GM06990 (cell line): ENCODE measurements at regions not wholly inside any gene's neighbourhood (a gene's known extent, or its start where the extent isn't known, plus 50 kb on each side); places are given as distances from the start of the nearest gene placed in this dataset.
"Not testable (repeated sequence)": the region's sequence is repeated elsewhere in the genome, so short reads cannot be mapped to it uniquely, and the experiment has no call there.

Experiments
- DNase-seq: peaks from one replicate; pipeline ENCODE4 v3.0.0-alpha.2; 2011; ENCODE audit not compliant: insufficient read length; ENCODE audit errors: extremely low read depth
- H3K27me3 ChIP-seq: replicated peaks from 2 replicates; pipeline ENCODE4 v1.6.0; 2011; ENCODE audit warnings: low read length; ENCODE audit not compliant: control insufficient read depth, insufficient read depth
- H3K36me3 ChIP-seq: 2 replicates; pipeline ENCODE4 v1.5.1; 2011; ENCODE audit warnings: low read length; ENCODE audit not compliant: control insufficient read depth, insufficient read depth
- H3K4me3 ChIP-seq: replicated peaks from 2 replicates; pipeline ENCODE4 v1.5.1; 2011; ENCODE audit warnings: low read depth, mild to moderate bottlenecking, control low read depth, low read length
- TF ChIP-seq, protein P1 (sequence below): IDR thresholded peaks from 2 replicates; pipeline ENCODE4 v1.5.1; 2011; ENCODE audit warnings: low read length, control low read depth, mild to moderate bottlenecking, inconsistent platforms; ENCODE audit not compliant: insufficient read depth, poor library complexity, severe bottlenecking

DNA sequence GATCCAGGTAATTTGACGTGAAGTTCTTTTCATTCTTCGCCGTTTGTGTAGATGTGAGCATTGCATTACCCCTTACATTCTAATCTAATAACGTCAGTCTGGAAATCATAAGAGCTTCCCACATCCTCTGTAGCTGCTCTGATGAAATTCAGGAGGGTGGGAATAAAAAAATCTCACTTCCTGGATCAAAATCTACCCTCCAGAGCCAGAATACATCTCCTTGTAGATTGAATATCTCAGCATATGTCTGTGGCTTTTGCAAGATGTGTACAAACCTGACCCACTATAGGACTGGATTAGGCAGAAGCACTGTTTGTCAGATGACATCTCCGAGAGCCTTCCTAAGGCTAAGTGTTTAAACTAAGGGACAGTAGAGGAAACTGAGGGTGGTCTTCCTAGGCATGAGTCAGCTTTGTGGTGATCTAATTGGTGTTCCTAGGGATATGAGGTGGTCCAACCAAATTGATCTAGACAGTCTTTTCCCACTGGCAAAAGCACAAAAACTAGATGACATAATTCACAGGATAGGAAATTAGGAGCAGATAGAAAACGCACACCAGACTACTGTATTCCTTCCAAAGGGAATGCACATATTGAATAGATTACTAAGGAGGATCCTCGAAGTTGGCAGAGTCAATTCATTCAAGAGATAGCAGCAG is 216.3 kb upstream of the LRTM1 start:
- DNase-seq: no peak
- H3K27me3 ChIP-seq: no peaks in the 10 kb centered on the region
- TF ChIP-seq, protein P1, sequence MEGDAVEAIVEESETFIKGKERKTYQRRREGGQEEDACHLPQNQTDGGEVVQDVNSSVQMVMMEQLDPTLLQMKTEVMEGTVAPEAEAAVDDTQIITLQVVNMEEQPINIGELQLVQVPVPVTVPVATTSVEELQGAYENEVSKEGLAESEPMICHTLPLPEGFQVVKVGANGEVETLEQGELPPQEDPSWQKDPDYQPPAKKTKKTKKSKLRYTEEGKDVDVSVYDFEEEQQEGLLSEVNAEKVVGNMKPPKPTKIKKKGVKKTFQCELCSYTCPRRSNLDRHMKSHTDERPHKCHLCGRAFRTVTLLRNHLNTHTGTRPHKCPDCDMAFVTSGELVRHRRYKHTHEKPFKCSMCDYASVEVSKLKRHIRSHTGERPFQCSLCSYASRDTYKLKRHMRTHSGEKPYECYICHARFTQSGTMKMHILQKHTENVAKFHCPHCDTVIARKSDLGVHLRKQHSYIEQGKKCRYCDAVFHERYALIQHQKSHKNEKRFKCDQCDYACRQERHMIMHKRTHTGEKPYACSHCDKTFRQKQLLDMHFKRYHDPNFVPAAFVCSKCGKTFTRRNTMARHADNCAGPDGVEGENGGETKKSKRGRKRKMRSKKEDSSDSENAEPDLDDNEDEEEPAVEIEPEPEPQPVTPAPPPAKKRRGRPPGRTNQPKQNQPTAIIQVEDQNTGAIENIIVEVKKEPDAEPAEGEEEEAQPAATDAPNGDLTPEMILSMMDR: no peak
- H3K36me3 ChIP-seq: no peaks in the 10 kb centered on the region
- H3K4me3 ChIP-seq: no peak overlapping the region

DNA sequence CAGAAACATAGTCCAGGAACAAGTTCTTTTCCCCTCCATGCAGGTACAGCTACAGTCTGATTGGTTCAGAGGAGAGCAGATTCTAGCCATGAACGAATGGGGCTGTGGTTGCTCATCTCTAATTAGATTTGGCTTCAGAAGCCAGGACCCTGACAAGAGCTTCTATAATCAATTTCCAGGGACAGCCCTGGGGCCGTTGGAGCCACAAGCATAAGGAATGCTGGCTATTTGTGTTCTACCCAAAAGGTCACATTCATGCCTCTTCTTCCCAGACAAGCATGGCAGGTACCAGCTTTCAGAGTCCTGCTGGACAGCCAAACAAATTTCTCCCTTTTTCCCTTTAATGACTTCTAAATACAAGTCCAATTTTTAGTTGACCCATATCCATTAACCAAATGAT is 215.5 kb upstream of the LRTM1 start:
- Histone ChIP-seq H3K4me3 (no peak overlapping the region), H3K36me3 (no peaks in the 10 kb centered on the region), H3K27me3 (no peaks in the 10 kb centered on the region)
- DNase-seq: no peak
- TF ChIP-seq, protein P1: no peak

DNA sequence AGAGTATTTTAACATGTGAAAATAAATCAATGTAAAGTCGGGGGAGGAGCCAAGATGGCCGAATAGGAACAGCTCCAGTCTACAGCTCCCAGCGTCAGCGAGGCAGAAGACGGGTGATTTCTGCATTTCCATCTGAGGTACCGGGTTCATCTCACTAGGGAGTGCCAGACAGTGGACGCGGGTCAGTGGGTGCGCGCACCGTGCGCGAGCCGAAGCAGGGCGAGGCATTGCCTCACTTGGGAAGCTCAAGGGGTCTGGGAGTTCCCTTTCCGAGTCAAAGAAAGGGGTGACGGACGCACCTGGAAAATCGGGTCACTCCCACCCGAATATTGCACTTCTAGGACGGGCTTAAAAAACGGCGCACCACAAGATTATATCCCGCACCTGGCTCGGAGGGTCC is 208.4 kb upstream of the LRTM1 start:
- not testable (repeated sequence) for H3K27me3 ChIP-seq, DNase-seq, H3K36me3 ChIP-seq, H3K4me3 ChIP-seq

DNA sequence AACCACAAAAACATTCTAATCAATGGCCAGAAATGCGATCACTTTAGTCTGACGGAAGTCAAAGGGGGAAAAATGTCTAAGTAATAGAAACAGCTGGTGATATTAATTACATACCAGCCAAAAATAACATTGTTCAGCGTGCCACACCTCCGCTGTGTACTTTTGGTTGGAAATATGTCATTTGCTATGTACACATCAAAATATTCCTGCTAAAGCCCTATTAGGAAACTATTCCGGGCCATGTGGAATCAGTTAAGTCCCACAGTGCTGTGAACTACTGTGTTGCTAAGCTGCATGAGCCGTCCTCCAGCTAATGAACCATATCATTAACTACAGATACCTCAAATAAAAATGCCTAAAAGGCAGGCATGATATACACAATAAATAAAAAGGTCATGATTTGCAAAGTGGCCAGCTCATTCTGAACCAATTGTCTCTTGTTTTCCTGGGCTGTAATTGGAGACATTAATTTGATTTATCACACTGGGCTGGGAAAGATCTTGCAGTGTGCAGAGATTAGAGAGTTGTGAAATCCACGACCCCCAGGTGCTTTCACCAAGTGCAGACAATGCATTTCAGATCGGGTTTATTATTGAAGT is 200.5 kb upstream of the LRTM1 start:
- DNase-seq: no peak
- H3K36me3 ChIP-seq: no peaks in the 10 kb centered on the region
- H3K4me3 ChIP-seq: no peak overlapping the region
- H3K27me3 ChIP-seq: no peaks in the 10 kb centered on the region; the same call in 1 of the 2 replicates
- TF ChIP-seq, protein P1: no peak

DNA sequence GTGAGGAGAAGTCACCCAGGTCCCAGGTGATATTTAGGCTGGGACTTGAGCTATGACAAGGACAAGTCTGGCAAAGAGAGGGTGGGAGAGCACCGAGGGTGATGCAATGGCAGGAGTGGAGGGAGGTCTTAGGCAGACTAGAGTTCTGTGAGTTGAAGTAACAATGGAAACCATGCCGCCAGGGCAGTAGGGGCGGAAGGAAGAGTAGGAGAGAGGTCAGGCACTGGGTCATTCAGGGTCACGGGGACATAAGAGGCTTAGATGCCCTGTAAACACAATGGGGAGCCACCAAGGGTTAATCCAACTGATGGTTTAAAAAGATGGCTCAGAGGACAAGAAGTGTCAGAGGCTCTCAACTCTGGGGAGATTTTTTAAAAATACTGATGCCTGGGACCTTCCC is 199.7 kb upstream of the LRTM1 start:
- Histone ChIP-seq H3K4me3 (no peak overlapping the region), H3K36me3 (no peaks in the 10 kb centered on the region), H3K27me3 (no peaks in the 10 kb centered on the region; the same call in 1 of the 2 replicates)
- TF ChIP-seq, protein P1: no peak
- DNase-seq: no peak

DNA sequence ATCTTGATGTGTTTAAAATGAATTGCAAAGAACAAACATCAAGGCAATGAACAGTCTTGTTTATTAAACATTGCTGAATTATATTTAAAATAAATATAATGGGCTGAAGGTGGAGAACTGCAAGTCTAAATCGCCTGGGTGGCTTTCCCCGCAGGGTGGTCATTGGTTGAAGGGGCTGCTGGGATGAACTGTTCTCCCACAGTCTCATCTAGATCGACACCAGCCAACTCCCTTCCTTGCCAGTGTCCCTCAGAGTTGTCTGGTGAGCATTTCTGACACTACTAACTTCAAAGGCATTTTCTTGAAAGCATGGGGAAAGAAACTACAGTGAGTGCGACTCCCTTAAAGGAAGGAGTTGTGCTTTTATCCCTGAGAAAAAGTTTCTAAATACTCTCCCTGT is 196.5 kb upstream of the LRTM1 start:
- no peaks in the 10 kb centered on the region; the same call in none of the 2 replicates for H3K27me3 ChIP-seq
- TF ChIP-seq, protein P1: no peak
- H3K36me3 ChIP-seq: no peaks in the 10 kb centered on the region
- no peak overlapping the region for H3K4me3 ChIP-seq
- DNase-seq: no peak
